GM19193 (cell line): ENCODE measurements at regions not wholly inside any gene's neighbourhood (a gene's known extent, or its start where the extent isn't known, plus 50 kb on each side); places are given as distances from the start of the nearest gene placed in this dataset.

Source experiments
- POLR2A ChIP-seq: IDR thresholded peaks from 4 replicates; pipeline ENCODE4 v1.6.1; 2011; ENCODE audit not compliant: insufficient read depth, insufficient read length; ENCODE audit errors: extremely low read depth

DNA sequence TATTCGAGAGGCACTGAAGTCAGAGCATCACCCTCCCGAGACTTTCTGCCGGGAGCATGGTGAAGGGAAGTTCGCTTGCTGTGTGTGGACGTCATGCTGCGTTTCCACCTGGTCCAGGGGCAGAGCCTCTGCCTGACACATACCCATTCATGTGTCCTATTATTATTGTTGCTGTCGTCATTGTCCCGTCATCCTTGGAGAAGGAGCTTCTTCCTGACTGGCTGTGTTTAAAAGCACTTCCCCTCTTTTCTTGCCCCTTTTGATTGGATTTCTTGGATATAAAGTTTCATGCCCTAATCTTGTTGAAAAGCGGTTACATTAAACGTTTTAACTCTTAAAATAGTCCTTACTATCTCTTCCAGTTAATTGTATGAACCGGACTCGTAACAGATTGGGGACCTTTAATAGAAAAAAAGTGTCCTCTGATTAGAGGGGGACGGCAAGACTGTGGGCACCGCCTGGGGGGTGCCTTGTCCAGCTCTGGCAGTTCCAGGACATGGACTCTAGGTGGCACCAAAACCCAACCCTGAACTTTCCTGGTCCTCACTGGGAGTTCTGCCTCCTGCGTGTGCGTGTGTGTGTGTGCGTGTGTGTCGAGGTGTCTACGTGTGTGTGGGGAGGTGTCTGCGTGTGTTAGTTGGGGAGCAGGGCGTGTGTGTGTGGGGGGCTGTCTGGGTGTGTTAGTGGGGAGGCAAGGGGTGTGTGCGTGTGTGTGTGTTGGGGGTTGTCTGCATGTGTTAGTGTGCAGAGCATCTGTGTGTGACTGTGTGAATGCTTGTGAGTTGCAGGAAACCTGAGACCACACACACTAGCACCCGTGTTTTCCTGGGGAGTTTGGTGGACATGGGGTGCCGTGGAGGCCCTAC, 133.3 kb upstream of the CIBAR2 start:
- no peak for TF ChIP-seq POLR2A

DNA sequence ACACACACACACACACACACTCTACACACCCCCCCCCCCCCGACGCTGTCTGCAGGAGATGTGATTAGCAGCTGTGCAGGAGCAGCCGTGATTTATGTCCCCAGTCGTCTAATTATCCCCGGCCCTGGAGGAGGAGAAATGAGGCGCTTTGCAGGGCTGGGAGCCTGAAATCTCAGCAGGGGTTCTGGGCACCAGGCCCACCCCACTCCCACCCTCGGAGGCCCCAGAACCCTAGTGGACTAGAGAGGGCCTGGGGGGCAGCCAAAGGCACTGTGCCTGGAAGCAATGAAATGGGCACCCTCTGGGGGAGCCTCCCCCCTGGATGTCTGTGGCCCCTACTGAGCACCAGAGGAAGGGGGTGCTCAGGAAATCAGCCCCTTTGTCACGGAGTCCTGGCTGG, 134.2 kb upstream of the CIBAR2 start:
- no peak for TF ChIP-seq POLR2A

DNA sequence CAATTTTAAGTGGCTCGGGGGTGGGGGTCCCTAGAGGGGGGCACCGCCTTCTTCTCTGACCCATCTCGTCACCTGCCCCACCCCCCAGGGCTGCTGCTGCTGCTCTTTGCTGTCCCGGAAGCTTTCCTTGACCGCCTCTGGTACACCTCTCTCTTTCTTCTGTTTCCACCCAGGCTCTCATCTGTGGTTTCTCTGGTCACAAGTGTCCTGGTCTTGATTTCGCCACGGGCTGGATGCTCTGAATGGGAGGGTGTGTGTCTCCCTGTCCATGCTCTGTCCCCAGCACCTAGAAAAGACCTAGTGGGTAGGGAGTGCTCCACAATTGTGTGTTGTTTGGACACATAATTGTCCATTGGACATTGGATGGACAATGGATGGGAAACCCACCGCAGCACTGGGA, 134.7 kb upstream of the CIBAR2 start:
- TF ChIP-seq POLR2A = no peak

DNA sequence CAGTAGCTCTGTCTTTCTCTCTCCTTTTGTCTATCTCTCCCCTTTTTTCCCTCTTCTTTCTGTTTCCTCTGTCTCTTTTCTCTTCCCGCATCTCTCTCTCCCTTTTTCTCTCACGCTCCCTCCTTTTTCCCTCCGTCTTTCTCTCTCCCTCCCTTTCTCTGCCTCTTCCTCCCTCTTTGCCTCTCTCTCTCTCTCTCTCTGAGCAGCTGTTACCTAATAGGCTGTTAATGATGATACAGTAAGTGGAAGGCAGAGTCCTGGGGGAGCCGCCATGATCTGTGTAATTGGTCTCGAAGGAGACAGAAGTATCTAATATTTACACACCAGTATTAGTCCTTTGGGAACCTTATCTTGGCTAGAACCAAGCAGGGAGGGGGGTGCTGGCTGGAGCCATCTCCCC, 136.1 kb upstream of the CIBAR2 start:
- TF ChIP-seq POLR2A = no peak

DNA sequence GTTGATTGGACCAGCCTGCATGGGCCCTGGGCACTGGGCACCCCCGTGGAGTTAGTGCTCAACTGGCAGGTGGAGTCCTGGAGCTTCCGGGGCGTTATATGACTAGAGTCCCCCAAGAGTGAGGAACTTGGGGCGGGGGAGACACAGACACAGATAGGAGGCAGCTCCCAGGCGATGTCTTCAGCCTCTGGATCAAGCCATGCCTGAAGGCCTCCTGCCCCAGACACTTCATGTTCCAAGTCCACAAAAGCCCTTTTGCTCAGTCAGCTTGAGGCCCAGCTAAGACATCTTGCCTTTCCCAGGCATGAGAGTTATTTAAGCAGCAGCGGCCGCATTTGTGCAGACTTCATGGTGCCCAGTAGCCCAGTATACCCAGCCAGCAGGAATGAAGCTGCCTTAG, 136.6 kb upstream of the CIBAR2 start:
- no peak for TF ChIP-seq POLR2A

DNA sequence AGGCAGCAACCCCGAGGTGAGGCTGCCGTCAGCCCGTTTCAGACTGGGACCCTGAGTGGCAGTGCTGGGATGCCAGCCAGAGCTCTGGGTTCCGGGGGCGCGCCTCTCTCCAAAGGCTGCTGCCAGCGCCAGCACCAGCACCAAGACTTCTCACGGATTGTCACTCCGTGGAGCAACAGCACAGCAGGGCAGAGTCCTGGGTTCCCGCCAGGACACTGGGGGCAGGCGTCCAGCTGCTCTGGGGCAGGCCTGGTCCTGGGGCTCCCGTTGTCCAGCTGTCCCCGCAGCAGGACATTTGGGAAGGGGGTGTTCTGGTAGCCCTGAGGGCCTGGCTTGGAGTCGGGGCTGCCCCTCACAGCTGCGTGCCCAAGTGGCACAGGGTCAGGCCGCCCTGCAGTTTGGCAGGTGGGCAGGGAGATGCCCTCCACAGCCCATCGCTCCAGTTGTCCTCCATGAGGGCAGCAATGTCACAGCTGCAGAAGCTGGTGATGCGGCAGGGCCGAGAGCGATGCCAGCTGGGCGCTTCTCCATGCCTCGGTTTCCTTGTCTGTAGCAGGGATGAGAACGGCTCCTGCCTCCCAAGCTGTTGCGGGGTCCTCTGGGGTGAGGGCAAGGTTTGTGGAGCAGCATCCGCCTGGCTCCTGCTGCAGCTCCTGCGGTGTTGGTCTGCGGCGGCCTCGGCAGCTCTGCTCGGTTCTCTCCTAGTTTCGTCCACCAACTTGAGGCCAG, 137.3 kb upstream of the CIBAR2 start:
- TF ChIP-seq POLR2A = no peak

DNA sequence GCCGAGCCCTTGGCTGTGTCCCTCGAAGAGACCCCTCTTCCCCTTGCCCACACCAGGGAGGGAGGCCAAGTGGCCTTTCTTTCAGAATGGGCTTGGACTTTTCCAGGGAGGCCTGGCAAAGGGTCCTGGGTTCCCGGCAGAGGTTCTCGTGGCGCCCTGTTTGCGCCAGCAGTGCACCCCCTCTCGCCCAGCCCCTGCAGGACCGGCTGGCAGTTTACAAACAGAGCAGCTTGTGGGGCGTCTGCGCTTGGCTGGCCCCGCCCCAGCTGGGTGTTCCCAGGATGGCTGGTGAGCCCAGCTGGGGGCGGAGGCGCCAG, 137.8 kb upstream of the CIBAR2 start:
- no peak for TF ChIP-seq POLR2A

DNA sequence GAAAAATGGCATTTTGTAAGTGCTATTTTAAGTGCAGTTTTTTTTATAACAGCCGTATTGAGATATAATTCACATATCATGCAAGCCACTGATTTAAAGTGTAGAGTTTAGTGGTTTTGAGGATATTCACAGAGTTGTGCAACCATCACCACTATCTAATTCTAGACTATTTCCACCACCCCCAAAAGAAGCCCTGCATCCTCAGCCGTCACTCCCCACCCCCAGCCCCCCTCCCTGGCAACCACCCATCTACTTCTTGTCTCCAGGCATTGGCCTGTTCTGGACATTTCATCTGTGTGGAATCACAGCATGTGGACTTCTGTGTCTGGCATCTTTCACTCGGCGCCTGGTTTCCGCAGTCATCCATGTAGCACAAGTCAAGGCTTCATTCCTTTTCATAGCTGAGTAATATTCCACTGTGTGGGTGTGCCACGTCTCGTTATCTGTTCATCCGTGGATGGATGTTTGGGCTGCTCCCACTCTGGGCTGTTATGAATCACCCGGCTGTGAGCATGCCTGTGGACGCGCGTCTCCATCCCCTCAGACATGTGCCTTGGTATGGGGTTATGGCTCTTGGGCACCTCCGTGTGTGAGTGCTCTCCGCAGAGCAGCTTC, 138.4 kb upstream of the CIBAR2 start:
- TF ChIP-seq POLR2A = no peak

DNA sequence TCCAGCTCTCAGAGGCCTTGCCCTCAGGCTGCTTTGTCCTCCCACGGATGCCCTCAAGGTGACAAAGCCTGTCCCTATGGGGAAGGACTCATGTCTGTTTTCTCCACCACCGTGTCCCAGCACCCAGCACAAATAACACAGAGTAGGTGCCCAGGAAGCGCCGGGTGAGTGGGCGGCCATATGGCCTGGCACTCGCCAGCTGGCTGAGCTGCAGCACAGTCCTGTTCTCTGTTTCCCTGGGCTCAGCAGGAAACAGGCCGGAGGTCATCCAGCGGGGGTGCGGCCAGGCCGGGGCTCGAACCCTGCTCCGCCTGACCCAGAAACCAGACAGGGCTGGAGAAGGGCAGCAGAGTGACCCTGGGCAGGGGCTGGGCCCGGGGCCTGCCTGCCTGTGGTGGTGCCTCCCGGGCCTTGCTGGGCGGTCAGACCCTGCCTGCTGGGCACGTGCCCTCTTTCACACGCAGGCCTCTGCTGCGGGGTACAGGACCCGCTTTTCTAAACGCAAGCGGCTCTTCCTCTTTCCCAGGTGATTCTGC, 139.0 kb upstream of the CIBAR2 start:
- TF ChIP-seq POLR2A = no peak

DNA sequence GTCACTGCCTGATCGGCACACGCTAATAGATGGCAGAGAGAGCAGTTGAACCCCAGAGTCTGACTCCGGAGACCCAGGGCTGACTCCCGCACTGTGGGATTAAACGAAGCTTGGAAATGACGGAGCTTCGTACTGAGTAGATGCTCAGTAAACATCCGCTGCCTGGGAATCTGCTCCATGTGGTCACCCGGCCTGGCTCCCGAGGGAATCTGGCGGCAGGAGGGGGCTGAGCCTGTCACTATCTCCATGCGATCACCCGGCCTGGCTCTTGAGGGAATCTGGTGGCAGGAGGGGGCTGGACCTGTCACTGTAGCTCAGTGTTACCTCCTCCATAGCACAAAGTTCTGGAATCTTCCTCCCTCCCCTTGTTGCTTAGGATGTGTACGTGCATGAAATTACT, 139.7 kb upstream of the CIBAR2 start:
- TF ChIP-seq POLR2A = no peak

DNA sequence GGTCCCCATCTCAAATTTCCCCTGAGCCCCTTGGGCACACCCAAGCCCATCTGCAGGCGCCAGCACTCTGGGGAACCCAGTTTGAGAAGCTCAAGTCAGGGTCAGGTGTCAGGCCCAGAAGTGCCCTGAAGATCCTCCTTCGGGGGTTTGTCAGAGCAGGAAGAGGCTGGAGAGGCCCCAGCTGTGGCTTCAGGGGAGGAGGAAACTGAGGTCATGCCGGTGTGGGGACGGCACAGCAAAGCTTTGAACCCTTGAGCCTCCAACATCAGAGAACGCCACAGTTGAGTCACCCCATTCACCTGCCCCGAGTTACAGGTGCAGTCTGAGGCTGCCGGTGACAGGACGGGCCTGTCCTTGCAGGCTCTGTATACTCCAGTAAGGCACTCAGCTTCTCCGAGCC, 140.2 kb upstream of the CIBAR2 start:
- no peak for TF ChIP-seq POLR2A

DNA sequence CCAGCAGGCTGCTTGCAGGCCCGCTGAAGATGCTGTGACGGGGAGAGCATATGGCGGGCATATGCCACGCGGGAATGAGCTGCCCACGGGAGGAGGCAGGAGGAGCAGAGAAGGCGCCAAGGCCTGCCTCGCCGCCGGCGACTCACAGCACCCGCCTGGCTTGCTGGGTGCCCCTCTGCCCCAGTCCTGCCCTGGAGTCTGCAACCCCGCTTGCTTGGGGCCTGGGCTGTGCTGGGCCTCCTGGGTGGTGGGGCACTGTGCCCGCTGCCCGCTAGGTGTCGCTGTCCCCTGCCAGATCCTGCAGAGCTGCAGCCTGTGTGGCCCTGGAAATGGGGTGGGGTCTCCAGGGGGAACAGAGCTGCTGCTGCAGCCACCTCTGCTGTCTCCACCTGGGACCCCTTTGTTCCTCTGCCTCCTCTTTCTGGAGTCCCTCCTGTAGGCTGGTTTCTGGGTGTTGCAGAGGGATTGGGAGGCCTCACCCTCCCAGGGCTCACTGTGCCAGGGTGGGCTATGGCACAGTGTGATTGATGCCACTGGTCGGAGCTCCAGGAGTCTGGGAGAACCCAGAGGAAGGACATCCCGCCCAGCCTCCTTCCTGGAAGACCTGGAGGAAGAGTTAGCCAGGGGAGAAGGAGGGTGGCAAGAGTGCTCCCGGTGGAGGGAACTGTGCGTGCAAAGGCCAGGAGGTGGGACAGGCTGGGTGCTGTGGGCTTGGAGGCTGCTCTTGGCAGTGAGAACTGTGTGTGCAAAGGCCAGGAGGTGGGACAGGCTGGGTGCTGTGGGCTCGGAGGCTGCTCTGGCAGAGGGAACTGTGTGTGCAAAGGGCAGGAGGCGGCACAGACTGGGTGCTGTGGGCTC, 141.0 kb upstream of the CIBAR2 start:
- TF ChIP-seq POLR2A = no peak

DNA sequence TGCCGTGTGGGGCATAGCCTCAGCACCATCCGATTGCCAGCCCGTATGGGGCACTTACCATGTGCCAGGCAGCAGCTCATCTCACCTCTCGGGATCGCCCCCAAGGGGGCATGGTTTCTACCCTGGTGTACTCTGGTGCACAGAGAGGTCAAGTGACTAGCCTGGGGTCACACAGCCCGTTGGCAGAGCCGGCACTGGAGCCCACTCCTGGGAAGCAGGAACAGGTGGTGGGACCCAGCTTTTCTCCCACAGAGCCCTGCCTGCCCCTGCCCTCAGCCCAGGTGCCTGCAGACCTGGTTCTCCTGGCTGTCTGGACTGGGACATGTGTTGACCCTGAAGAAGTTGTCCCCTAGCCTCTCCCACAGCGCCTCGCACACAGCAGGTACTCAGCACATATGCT, 141.8 kb upstream of the CIBAR2 start:
- no peak for TF ChIP-seq POLR2A

DNA sequence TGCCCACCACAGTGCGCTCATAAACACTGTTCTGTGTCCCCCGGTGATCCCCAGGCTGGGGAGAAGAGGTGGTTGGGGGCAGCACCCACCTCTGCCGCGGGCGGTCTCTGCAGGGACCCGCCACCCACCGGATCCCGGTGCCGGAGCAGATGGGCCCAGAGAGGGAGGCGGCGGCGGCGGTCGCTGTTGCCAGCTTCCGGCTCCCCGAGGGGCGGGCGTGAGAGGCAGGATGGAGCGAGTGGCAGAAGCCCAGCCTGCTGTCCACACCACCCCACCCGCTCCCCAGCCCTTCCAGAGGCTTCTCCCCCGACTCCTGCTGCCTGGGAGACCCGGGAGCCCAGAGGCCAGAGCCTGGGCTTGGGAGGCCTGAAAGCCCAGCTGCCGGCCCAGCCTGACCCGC, 142.6 kb upstream of the CIBAR2 start:
- no peak for TF ChIP-seq POLR2A

DNA sequence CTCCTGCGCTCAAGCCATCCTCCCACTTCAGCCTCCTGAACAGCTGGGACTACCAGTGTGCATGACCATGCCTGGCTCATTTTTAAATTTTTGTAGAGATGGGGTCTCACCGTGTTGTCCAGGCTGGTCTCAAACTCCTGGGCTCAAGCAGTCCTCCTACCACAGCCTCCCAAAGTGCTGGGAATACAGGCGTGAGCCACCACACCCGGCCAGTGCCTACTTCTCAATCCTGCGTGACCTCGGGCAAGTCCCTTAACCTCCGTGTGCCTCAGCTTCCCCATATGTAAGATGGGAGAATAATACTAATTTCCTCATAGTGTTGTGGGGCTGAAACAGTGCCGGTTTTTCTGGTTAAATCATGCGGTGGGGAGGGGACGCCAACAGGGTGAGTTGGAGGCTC, 143.5 kb upstream of the CIBAR2 start:
- TF ChIP-seq POLR2A = no peak
